B cell (primary cell): ENCODE measurements at regions not wholly inside any gene's neighbourhood (a gene's known extent, or its start where the extent isn't known, plus 50 kb on each side); places are given as distances from the start of the nearest gene placed in this dataset.

ENCODE experiments used
- ATAC-seq: fragments of 200-7000 bp; cut with Tn5 transposase; one replicate; pipeline ENCODE4 v1.10.0; 2021; ENCODE audit warnings: low read depth, mild to moderate bottlenecking, moderate number of reproducible peaks, moderate library complexity
- CTCF ChIA-PET: fragments of 350-600 bp; sonication (Branson Sonifier 250); formaldehyde crosslinking; loops from one replicate; lab custom pipeline; 2021; ENCODE audit warnings: antibody characterized with exemption, inconsistent platforms; lab: Charles Lee
- POLR2A ChIA-PET: fragments of 350-600 bp; sonication (Branson Sonifier 250); formaldehyde crosslinking; loops from one replicate; lab custom pipeline; 2021; ENCODE audit warnings: antibody characterized with exemption; lab: Charles Lee
- DNase-seq: peaks from one replicate; pipeline ENCODE4 v3.0.0; 2013
- H2AFZ ChIP-seq: 2 replicates; pipeline ENCODE4 v1.6.1; 2012; ENCODE audit warnings: mild to moderate bottlenecking, low read depth, low read length; ENCODE audit not compliant: insufficient read depth, poor library complexity, severe bottlenecking
- H3K27ac ChIP-seq, 2 donors: 1 replicate in 1 of 2; 2 replicates in 1 of 2; pipeline ENCODE4 v1.5.1; 2012 to 2013; ENCODE audit warnings: low read length in 2 of 2, mild to moderate bottlenecking in 2 of 2, moderate library complexity in 1 of 2
- H3K27me3 ChIP-seq, 4 experiments: fragments of 200-600 bp in 1 of 4; sonication (generic) in 1 of 4; replicated peaks in 1 of 4; 1 replicate in 2 of 4; 2 replicates in 2 of 4; pipeline versions ENCODE4 v1.6.1 to v1.7.0; 2013 to 2016; ENCODE audit warnings: low read length in 3 of 4, mild to moderate bottlenecking in 2 of 4, mixed read lengths in 1 of 4, moderate library complexity in 1 of 4; ENCODE audit not compliant: insufficient read depth in 4 of 4, control insufficient read depth in 3 of 4; ENCODE audit errors: control extremely low read depth in 1 of 4
- H3K36me3 ChIP-seq, 2 experiments: replicated peaks in 1 of 2; 1 replicate in 1 of 2; 2 replicates in 1 of 2; pipeline versions ENCODE4 v1.6.1 to v1.7.1; 2013; ENCODE audit warnings: low read length in 1 of 2; ENCODE audit not compliant: insufficient read depth in 2 of 2, control insufficient read depth in 1 of 2; ENCODE audit errors: control extremely low read depth in 1 of 2, extremely low read depth in 1 of 2
- H3K4me1 ChIP-seq, 2 donors: fragments of 200-600 bp in 1 of 2; sonication (generic) in 1 of 2; 1 replicate in 1 of 2; 2 replicates in 1 of 2; pipeline versions ENCODE4 v1.5.1 to v1.6.1; 2013 to 2017; ENCODE audit warnings: low read length in 2 of 2; ENCODE audit not compliant: control insufficient read depth in 2 of 2, insufficient read depth in 2 of 2
- H3K4me2 ChIP-seq: replicated peaks from 2 replicates; pipeline ENCODE3; 2012; ENCODE audit warnings: mild to moderate bottlenecking, low read depth, low read length; ENCODE audit not compliant: poor library complexity, severe bottlenecking
- H3K4me3 ChIP-seq, 5 experiments: fragments of 200-600 bp in 1 of 5; sonication (generic) in 1 of 5; 1 replicate in 3 of 5; 2 replicates in 2 of 5; pipeline versions ENCODE4 v1.5.1 to v1.7.0; 2011 to 2016; ENCODE audit warnings: low read length in 4 of 5, mild to moderate bottlenecking in 4 of 5, low read depth in 2 of 5, control low read depth in 1 of 5, moderate library complexity in 1 of 5; ENCODE audit not compliant: insufficient read depth in 1 of 5; ENCODE audit errors: control extremely low read depth in 1 of 5, extremely low read depth in 1 of 5
- H3K79me2 ChIP-seq: fragments of 200-600 bp; sonication (generic); one replicate; pipeline ENCODE4 v1.6.0; 2016; ENCODE audit warnings: low read length; ENCODE audit not compliant: control insufficient read depth, insufficient read depth
- H3K9ac ChIP-seq: fragments of 200-600 bp; sonication (generic); 2 replicates; pipeline ENCODE4 v1.6.1; 2017; ENCODE audit warnings: mild to moderate bottlenecking, low read length, moderate library complexity
- H3K9me3 ChIP-seq, 3 donors: one replicate each; pipeline versions ENCODE4 v1.6.1 to v1.7.1; 2013; ENCODE audit warnings: low read length in 2 of 3; ENCODE audit not compliant: control insufficient read depth in 2 of 3, insufficient read depth in 1 of 3; ENCODE audit errors: control extremely low read depth in 1 of 3
- H4K20me1 ChIP-seq: 2 replicates; pipeline ENCODE4 v1.6.0; 2012; ENCODE audit warnings: mild to moderate bottlenecking, low read length; ENCODE audit not compliant: insufficient read depth, control insufficient read depth, poor library complexity, severe bottlenecking
- H3K27ac Mint-ChIP-seq: one replicate; pipeline ENCODE4 v1.8.0; 2021; ENCODE audit warnings: mixed read lengths
- H3K27me3 Mint-ChIP-seq: one replicate; pipeline ENCODE4 v1.8.0; 2021; ENCODE audit warnings: mixed read lengths
- H3K4me1 Mint-ChIP-seq: one replicate; pipeline ENCODE4 v1.8.0; 2021; ENCODE audit warnings: mixed read lengths
- H3K4me3 Mint-ChIP-seq: one replicate; pipeline ENCODE4 v1.8.0; 2021; ENCODE audit warnings: mixed read lengths
- H3K9me3 Mint-ChIP-seq: one replicate; pipeline ENCODE4 v1.8.0; 2022; ENCODE audit warnings: mixed read lengths; ENCODE audit not compliant: insufficient read depth
- EZH2 ChIP-seq: IDR thresholded peaks from 2 replicates; pipeline ENCODE4 v1.6.1; 2012; ENCODE audit warnings: borderline replicate concordance, low read depth, mild to moderate bottlenecking, moderate library complexity, low read length; ENCODE audit not compliant: insufficient read depth, poor library complexity, severe bottlenecking
- WGBS: methylation state at CpG from one replicate; pipeline ENCODE4 v1.1.5; 2013; ENCODE audit warnings: missing lambda C conversion rate; ENCODE audit not compliant: insufficient coverage; 5-methylcytosine and 5-hydroxymethylcytosine counted together
- intact Hi-C: fragments of 100-400 bp; cut with micrococcal nuclease; formaldehyde crosslinking; loops from one replicate; pipeline ENCODE4 v1.10.0; 2022
- TF ChIP-seq, protein P1 (sequence below): fragments of 200-600 bp; IDR thresholded peaks from one replicate; pipeline ENCODE4 v1.8.0; 2022; ENCODE audit warnings: antibody characterized with exemption, mild to moderate bottlenecking

DNA sequence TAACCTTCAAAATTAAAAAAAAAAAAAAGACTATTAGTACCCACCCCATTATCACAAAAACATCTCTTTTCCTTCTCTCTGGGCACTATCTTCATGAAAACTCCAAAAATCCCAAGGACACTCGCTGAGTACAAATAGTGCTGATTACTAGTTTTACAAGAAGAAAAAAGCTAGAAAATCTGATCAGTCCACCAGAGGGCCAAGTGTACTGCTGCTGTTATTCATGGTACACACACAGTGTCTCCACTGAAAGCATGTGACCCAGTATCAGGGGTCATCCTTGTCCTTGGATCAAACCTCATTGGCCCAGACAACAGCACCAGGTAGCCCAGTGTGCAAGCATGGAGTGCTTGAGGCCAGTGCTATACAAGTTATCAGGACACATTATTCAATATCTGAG is 382.7 kb upstream of the KLHL29 start:
- no peaks in the 10 kb centered on the region for H4K20me1 ChIP-seq
- H3K9me3 Mint-ChIP-seq: no peaks in the 10 kb centered on the region
- no peak overlapping the region for H3K9ac ChIP-seq
- ChIA-PET POLR2A (no interaction called here), CTCF (no interaction called here)
- H3K27ac Mint-ChIP-seq: no peak overlapping the region
- H3K4me2 ChIP-seq: no peak overlapping the region
- H3K36me3 ChIP-seq: no peaks in the 10 kb centered on the region
- no peaks in the 10 kb centered on the region for H3K4me1 Mint-ChIP-seq
- no peak for DNase-seq
- H3K4me1 ChIP-seq: no peaks in the 10 kb centered on the region
- intact Hi-C loops: no loop called here
- H3K27me3 ChIP-seq: no peaks in the 10 kb centered on the region
- no peak for ATAC-seq
- no peaks in the 10 kb centered on the region for H3K79me2 ChIP-seq
- no peak overlapping the region for H3K4me3 Mint-ChIP-seq
- 100% methylated on average over 1 of the region's 1 CpG for WGBS
- no peaks in the 10 kb centered on the region for H3K27me3 Mint-ChIP-seq
- no peak overlapping the region for H2AFZ ChIP-seq
- no peak for TF ChIP-seq EZH2
- TF ChIP-seq, protein P1, sequence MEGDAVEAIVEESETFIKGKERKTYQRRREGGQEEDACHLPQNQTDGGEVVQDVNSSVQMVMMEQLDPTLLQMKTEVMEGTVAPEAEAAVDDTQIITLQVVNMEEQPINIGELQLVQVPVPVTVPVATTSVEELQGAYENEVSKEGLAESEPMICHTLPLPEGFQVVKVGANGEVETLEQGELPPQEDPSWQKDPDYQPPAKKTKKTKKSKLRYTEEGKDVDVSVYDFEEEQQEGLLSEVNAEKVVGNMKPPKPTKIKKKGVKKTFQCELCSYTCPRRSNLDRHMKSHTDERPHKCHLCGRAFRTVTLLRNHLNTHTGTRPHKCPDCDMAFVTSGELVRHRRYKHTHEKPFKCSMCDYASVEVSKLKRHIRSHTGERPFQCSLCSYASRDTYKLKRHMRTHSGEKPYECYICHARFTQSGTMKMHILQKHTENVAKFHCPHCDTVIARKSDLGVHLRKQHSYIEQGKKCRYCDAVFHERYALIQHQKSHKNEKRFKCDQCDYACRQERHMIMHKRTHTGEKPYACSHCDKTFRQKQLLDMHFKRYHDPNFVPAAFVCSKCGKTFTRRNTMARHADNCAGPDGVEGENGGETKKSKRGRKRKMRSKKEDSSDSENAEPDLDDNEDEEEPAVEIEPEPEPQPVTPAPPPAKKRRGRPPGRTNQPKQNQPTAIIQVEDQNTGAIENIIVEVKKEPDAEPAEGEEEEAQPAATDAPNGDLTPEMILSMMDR: no peak
- H3K9me3 ChIP-seq: no peaks in the 10 kb centered on the region
- H3K27ac ChIP-seq: no peak overlapping the region
- no peak overlapping the region for H3K4me3 ChIP-seq

DNA sequence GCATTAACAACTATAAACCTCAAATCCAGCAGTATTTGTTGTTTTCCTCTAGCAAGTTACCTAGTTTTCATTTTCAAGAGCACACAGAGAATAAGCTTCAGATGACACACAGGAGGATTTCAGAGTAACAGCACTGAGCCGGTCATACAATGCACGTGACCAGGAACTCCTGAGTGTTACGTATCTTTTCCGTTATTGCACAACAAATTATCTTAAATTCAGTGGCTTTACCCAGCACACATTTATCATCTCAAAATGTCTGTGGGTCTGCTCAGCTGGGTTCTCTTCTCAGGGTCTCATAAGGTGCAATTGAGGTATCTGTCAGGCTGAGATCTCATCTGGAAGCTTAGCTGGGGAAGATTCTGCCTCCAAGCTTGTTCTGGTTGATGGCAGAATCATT is 379.5 kb upstream of the KLHL29 start:
- no peak for DNase-seq
- POLR2A ChIA-PET: no interaction called here
- Mint-ChIP-seq H3K4me1 (no peaks in the 10 kb centered on the region), H3K9me3 (no peaks in the 10 kb centered on the region), H3K27ac (no peak overlapping the region), H3K4me3 (no peak overlapping the region), H3K27me3 (no peaks in the 10 kb centered on the region)
- no peaks in the 10 kb centered on the region for H3K27me3 ChIP-seq
- intact Hi-C loops: no loop called here
- no peak for ATAC-seq
- no peaks in the 10 kb centered on the region for H3K36me3 ChIP-seq
- H4K20me1 ChIP-seq: no peaks in the 10 kb centered on the region
- H3K79me2 ChIP-seq: no peaks in the 10 kb centered on the region
- no peak overlapping the region for H3K9ac ChIP-seq
- no peak overlapping the region for H3K4me2 ChIP-seq
- CTCF ChIA-PET: no interaction called here
- no peak overlapping the region for H3K27ac ChIP-seq
- H3K9me3 ChIP-seq: peaks cover 0 to 4% (median 0%) of the 10 kb centered on the region in 3 donors
- H3K4me3 ChIP-seq: no peak overlapping the region
- TF ChIP-seq EZH2: no peak
- TF ChIP-seq, protein P1: no peak
- 89% methylated on average over 3 of the region's 4 CpGs for whole genome bisulfite sequencing
- H3K4me1 ChIP-seq: no peaks in the 10 kb centered on the region
- H2AFZ ChIP-seq: no peak overlapping the region
